K562 (cell line): ENCODE measurements at regions not wholly inside any gene's neighbourhood (a gene's known extent, or its start where the extent isn't known, plus 50 kb on each side); places are given as distances from the start of the nearest gene placed in this dataset.

Source experiments
- ATAC-seq: fragments of 200-7000 bp; cut with Tn5 transposase; 3 replicates; pipeline ENCODE4 v1.9.1; 2020; ENCODE audit warnings: moderate library complexity
- BruUV-seq: library from RNA; stranded (reverse); fragments of 400-500 nt; replicated peaks from 2 replicates; lab custom pipeline; 2021; lab: Mats Ljungman, UMichigan
- CTCF ChIA-PET: fragments of 300-600 bp; formaldehyde crosslinking; extraction: SDS; loops from one replicate; lab custom pipeline; 2021; ENCODE audit warnings: low intra/inter-chr PET ratio; lab: Yijun Ruan, JAX
- POLR2A ChIA-PET: fragments of 300-600, 350-650 bp; sonication (Branson Sonifier 250); formaldehyde crosslinking; extraction: SDS; loops from one replicate; lab custom pipeline; 2021; ENCODE audit warnings: antibody characterized with exemption, inconsistent platforms; lab: Yijun Ruan, JAX
- DNase-seq, 4 experiments: peaks; one replicate each; pipeline versions ENCODE4 v3.0.0 to v3.0.0-alpha.2; 2011 to 2018; ENCODE audit warnings: low spot score in 3 of 4, mixed read lengths in 3 of 4; ENCODE audit errors: extremely low read depth in 1 of 4
- FAIRE-seq: peaks from 2 replicates; lab custom pipeline; 2011; peaks lifted over from hg19 to GRCh38; lab: Jason Lieb, UNC
- H2AFZ ChIP-seq: 2 replicates; pipeline ENCODE4 v1.6.0; 2011; ENCODE audit warnings: low read depth, low read length, control low read depth, inconsistent platforms
- H3K27ac ChIP-seq: fragments of 200-600 bp; 3 replicates; pipeline ENCODE4 v1.8.0; 2011; ENCODE audit warnings: low read depth, mild to moderate bottlenecking, control low read depth, inconsistent platforms, low read length, moderate library complexity, mixed read lengths; ENCODE audit errors: extremely low read depth
- H3K27me3 ChIP-seq, 2 experiments: fragments of 300-600 bp in 1 of 2; 2 replicates in 1 of 2; 3 replicates in 1 of 2; pipeline versions ENCODE4 v1.6.0 to v1.8.0; 2011; ENCODE audit warnings: inconsistent platforms in 2 of 2, low read length in 2 of 2, mild to moderate bottlenecking in 1 of 2, mixed read lengths in 1 of 2, moderate library complexity in 1 of 2; ENCODE audit not compliant: control insufficient read depth in 2 of 2, insufficient read depth in 2 of 2
- H3K36me3 ChIP-seq: fragments of 300-600 bp; 3 replicates; pipeline ENCODE4 v1.8.0; 2011; ENCODE audit warnings: mild to moderate bottlenecking, low read length, inconsistent platforms; ENCODE audit not compliant: control insufficient read depth, insufficient read depth
- H3K4me1 ChIP-seq, 2 experiments: fragments of 200-600 bp in 1 of 2; replicated peaks in 1 of 2; 2 replicates in 1 of 2; 3 replicates in 1 of 2; pipeline versions ENCODE4 v1.5.1 to v1.8.0; 2011; ENCODE audit warnings: inconsistent platforms in 2 of 2, low read length in 2 of 2, mild to moderate bottlenecking in 1 of 2, mixed read lengths in 1 of 2, moderate library complexity in 1 of 2; ENCODE audit not compliant: control insufficient read depth in 2 of 2, insufficient read depth in 2 of 2
- H3K4me2 ChIP-seq: 2 replicates; pipeline ENCODE4 v1.6.1; 2011; ENCODE audit warnings: low read length, control low read depth, inconsistent platforms, mixed read lengths; ENCODE audit not compliant: insufficient read depth
- H3K4me3 ChIP-seq: fragments of 200-600 bp; sonication (generic), shearing (Covaris generic); 2 replicates; pipeline ENCODE4 v1.5.1; 2016; ENCODE audit warnings: control low read depth, inconsistent platforms
- H3K79me2 ChIP-seq: fragments of 200-600 bp; 3 replicates; pipeline ENCODE4 v1.8.0; 2011; ENCODE audit warnings: low read length, inconsistent platforms; ENCODE audit not compliant: control insufficient read depth, insufficient read depth
- H3K9ac ChIP-seq, 2 experiments: 2 replicates each; pipeline versions ENCODE4 v1.6.0 to v1.6.1; 2011; ENCODE audit warnings: low read depth in 2 of 2, low read length in 2 of 2, control low read depth in 1 of 2, inconsistent platforms in 1 of 2, mild to moderate bottlenecking in 1 of 2, mixed read lengths in 1 of 2; ENCODE audit not compliant: insufficient read depth in 1 of 2
- H3K9me1 ChIP-seq: one replicate; pipeline ENCODE4 v1.6.0; 2011; ENCODE audit warnings: inconsistent platforms, mild to moderate bottlenecking, low read length, moderate library complexity; ENCODE audit not compliant: control insufficient read depth, insufficient read depth
- H3K9me3 ChIP-seq: replicated peaks from 2 replicates; pipeline ENCODE4 v1.5.1; 2011; ENCODE audit warnings: low read depth, low read length, inconsistent platforms; ENCODE audit not compliant: control insufficient read depth, insufficient read depth
- H4K20me1 ChIP-seq: replicated peaks from 2 replicates; pipeline ENCODE4 v1.6.1; 2011; ENCODE audit warnings: low read length, inconsistent platforms, mixed read lengths; ENCODE audit not compliant: control insufficient read depth, insufficient read depth
- E2F1 ChIP-seq: sonication (generic); formaldehyde crosslinking; IDR thresholded peaks from 2 replicates; pipeline ENCODE4 v1.8.1; 2023; ENCODE audit warnings: mild to moderate bottlenecking, missing genetic modification reagents, moderate library complexity
- FOXJ3 ChIP-seq: sonication (generic); formaldehyde crosslinking; IDR thresholded peaks from 2 replicates; pipeline ENCODE4 v1.4.0; 2020; ENCODE audit warnings: mild to moderate bottlenecking, missing genetic modification reagents
- NCOA1 ChIP-seq: fragments of 450-650 bp; IDR thresholded peaks from 2 replicates; pipeline ENCODE4 v1.6.1; 2016; ENCODE audit warnings: low read depth
- NR2C1 ChIP-seq, 2 experiments: fragments of 450-650 bp; IDR thresholded peaks; 2 replicates each; pipeline ENCODE4 v1.6.1; 2017; ENCODE audit warnings: mild to moderate bottlenecking in 2 of 2, antibody characterized with exemption in 1 of 2, inconsistent platforms in 1 of 2, missing compliant biosample characterization in 1 of 2, missing genetic modification characterization in 1 of 2
- NR2C2 ChIP-seq, 2 experiments: fragments of 200-800 bp in 1 of 2; sonication (Bioruptor generic) in 1 of 2; sonication (generic) in 1 of 2; formaldehyde crosslinking in 1 of 2; IDR thresholded peaks; 2 replicates each; pipeline versions ENCODE4 v1.6.1 to v1.8.0; 2016 to 2022; ENCODE audit warnings: mild to moderate bottlenecking in 1 of 2, missing compliant biosample characterization in 1 of 2, missing genetic modification characterization in 1 of 2, missing genetic modification reagents in 1 of 2
- SP2 ChIP-seq: IDR thresholded peaks from 2 replicates; pipeline ENCODE4 v1.6.1; 2011; ENCODE audit warnings: mild to moderate bottlenecking, low read depth, low read length, moderate library complexity; ENCODE audit not compliant: poor library complexity, severe bottlenecking; ENCODE audit errors: extremely low read depth
- ZMIZ1 ChIP-seq, 2 experiments: fragments of 150-350 bp in 1 of 2; IDR thresholded peaks; 2 replicates each; pipeline ENCODE4 v1.6.1; 2012 to 2016; ENCODE audit warnings: low read depth in 2 of 2, low read length in 2 of 2, mild to moderate bottlenecking in 1 of 2, moderate library complexity in 1 of 2
- ZNF354B ChIP-seq: fragments of 250-450 bp; sonication (Bioruptor Pico); IDR thresholded peaks from 2 replicates; pipeline ENCODE4 v1.4.0; 2020
- WGBS: fragments of 100-300 bp; shearing (Covaris generic); methylation state at CpG from one replicate; pipeline ENCODE4 v1.1.6; 2016; ENCODE audit warnings: low coverage, mixed read lengths; ENCODE audit not compliant: insufficient coverage; ENCODE audit errors: missing lambda C conversion rate; 5-methylcytosine and 5-hydroxymethylcytosine counted together
- in situ Hi-C: fragments of 300-500 bp; cut with MboI; formaldehyde crosslinking; loops from 4 replicates; pipeline ENCODE4 v1.15.0; 2018; ENCODE audit warnings: inconsistent platforms, mixed read lengths
- intact Hi-C: fragments of 100-400 bp; cut with micrococcal nuclease; formaldehyde crosslinking; loops from 2 replicates; pipeline ENCODE4 v1.14.2; 2022

GRCh38 chr6:14719270-14719669 is 526.6 kb upstream of the JARID2 start:
- Histone ChIP-seq H3K9me1 (no peaks in the 10 kb centered on the region), H2AFZ (no peak overlapping the region), H3K27me3 (no peaks in the 10 kb centered on the region), H3K79me2 (no peaks in the 10 kb centered on the region), H3K27ac (no peak overlapping the region), H3K4me3 (no peak overlapping the region), H3K9me3 (no peaks in the 10 kb centered on the region), H3K4me1 (peaks cover 3 to 18% of the 10 kb centered on the region in 2 experiments; a peak in 4 of 5 replicates), H3K4me2 (no peak overlapping the region), H3K9ac (no peak overlapping the region), H3K36me3 (no peaks in the 10 kb centered on the region), H4K20me1 (no peaks in the 10 kb centered on the region)
- no peak for TF ChIP-seq E2F1 (CRISPR knock-in tag)
- 85% methylated on average over 7 of the region's 7 CpGs for WGBS
- in situ Hi-C loops = no loop called here
- intact Hi-C loops = no loop called here
- ATAC-seq (no peak), DNase-seq (no peak), FAIRE-seq (no peak)
- CTCF ChIA-PET = no interaction called here
- no TSS peak for BruUV-seq
- POLR2A ChIA-PET = interaction anchor here (0.9 kb wide), 1 partner anchor 13 kb away, joined by 4 read pairs; no protein-coding TSS in a partner anchor

- 26% methylated on average over 1 of the region's 1 CpG for WGBS
- DNase-seq (no peak), ATAC-seq (peak; percentile 18; the same call in 1 of the 3 replicates), FAIRE-seq (no peak)
- Histone ChIP-seq H3K9ac (no peak overlapping the region), H3K36me3 (no peaks in the 10 kb centered on the region), H3K27ac (peak overlapping the region; percentile 33; the same call in 1 of the 3 replicates), H3K79me2 (no peaks in the 10 kb centered on the region), H3K4me3 (no peak overlapping the region), H3K27me3 (no peaks in the 10 kb centered on the region), H3K4me2 (peak overlapping the region; percentile 32; the same call in 1 of the 2 replicates), H3K4me1 (peaks cover 3 to 23% of the 10 kb centered on the region in 2 experiments; a peak in 4 of 5 replicates), H2AFZ (peak overlapping the region; percentile 72), H3K9me1 (no peaks in the 10 kb centered on the region), H3K9me3 (no peaks in the 10 kb centered on the region), H4K20me1 (no peaks in the 10 kb centered on the region)
- intact Hi-C loops = loop anchor here (10.0 kb wide), 1 partner anchor 524 kb away; the partner anchor contains the start of gene JARID2
- in situ Hi-C loops = no loop called here
- BruUV-seq = no TSS peak
- POLR2A ChIA-PET = interaction anchor here (1.4 to 1.6 kb wide), 2 partner anchors 9 kb away, joined by 7 to 8 read pairs; no protein-coding TSS in a partner anchor
- CTCF ChIA-PET = no interaction called here
- TF ChIP-seq NR2C1 (IDR thresholded peaks at IDR 0.05) (peak; percentile 75), NR2C1 (tag; IDR thresholded peaks at IDR 0.05) (peak; percentile 86), ZMIZ1 (IDR thresholded peaks at IDR 0.05; ENCODE audit: low read depth in 2 of 2, low read length in 2 of 2) (no peak), FOXJ3 (CRISPR knock-in tag) (no peak), ZNF354B (CRISPR knock-in tag) (no peak), NR2C2 (CRISPR knock-in tag; IDR thresholded peaks at IDR 0.05) (0 out of 2 replicates have a peak, but pooled peaks have one; percentile 29), NR2C2 (tag; IDR thresholded peaks at IDR 0.05) (peak; percentile 86), SP2 (no peak), NCOA1 (no peak)
These were observed 525.3 kb upstream of the JARID2 start for GRCh38 chr6:14720411-14721102.
